ENCODE measurements at regions not wholly inside any gene's neighbourhood (a gene's known extent, or its start where the extent isn't known, plus 50 kb on each side); places are given as distances from the start of the nearest gene placed in this dataset.

DNA sequence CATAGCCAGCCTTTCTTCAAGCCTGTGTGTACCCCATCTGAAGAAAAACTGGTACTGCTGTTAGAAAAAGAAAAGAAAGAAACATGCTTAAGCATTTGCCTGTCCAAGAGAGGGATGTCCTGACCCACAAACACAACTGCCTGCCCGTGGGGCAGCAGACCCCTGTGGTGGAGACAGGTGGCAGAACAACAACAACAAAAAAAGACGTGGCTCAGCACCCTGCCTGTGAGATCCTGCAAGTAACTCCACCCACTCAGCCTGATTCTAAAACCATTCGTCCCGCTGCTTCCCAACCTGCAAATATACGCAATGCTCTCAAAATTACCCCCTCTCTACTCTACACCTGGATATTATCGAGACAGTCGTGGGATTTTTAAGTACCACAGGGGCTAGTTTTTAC lies 64.9 kb upstream of the ZDHHC17 start:
- no peak for DNase-seq (ENCODE audit: extremely low read depth in 1 of 11, low read depth in 9 of 11, low spot score in 4 of 11)

GRCh38 chr12:76701690-76702089 lies 62.2 kb upstream of the ZDHHC17 start:
- no peak for DNase-seq (ENCODE audit: extremely low read depth in 1 of 11, low read depth in 9 of 11, low spot score in 4 of 11)

- DNase-seq (ENCODE audit: extremely low read depth in 1 of 11, low read depth in 9 of 11, low spot score in 4 of 11): no peak
Measured at GRCh38 chr12:76702946-76703345, 61.0 kb upstream of the ZDHHC17 start.

DNA sequence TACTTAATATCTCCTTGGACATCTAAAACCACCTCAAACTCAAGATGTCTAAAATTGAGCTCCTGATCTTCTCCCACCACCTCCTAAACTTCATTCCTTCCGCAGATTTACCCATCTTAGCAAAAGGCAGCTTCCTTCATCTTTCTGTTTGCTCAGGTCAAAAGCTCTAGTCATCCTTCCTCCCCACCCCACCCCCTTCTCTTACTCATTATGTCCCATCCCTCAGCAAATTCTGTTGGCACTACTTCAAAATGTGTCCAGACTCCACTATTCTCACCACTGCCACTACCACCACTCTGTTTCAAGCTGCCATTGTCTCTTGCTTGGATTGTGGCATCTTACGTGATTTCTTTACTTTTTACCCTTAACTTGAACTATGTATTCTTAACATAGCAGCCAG lies 59.2 kb upstream of the ZDHHC17 start:
- no peak for DNase-seq (ENCODE audit: extremely low read depth in 1 of 11, low read depth in 9 of 11, low spot score in 4 of 11)

DNA sequence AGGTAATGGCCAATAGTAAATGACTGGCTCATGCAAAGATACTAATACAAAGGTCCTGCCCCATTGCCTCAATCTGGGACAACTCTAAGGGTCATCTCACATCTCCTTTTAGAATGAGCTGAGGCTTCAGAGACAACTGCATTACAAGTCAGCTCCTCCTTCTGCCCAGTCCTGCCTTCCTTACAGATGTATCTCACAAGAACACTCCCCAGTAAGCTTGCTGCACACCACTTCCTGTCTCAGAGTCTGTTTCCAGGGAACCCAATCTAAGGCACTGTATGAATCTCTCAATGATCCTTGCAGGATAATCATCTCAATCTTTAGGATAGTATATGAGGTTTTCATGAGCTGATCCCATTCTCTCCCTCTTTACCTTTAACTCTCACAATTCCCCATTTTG lies 57.8 kb upstream of the ZDHHC17 start:
- DNase-seq (ENCODE audit: extremely low read depth in 1 of 11, low read depth in 9 of 11, low spot score in 4 of 11): no peak

DNA sequence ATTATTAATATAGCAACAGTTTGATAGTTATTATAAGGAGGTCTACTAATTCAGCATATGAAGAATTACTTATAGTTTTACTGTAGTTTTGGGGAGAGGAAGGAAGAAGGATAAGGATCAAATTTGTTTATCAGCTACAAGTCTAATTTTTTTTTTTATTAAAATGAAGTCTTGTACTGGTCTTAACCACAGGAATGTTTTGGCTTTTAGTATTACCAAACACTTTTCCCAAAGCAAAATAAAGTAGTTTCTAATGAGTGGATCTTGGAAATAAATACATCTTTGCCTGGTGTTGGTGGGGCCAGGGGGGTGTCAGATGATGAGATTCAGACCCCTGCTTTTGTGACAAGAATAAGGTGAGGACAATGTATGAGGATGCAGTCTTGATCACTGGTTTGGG lies 57.2 kb upstream of the ZDHHC17 start:
- no peak for DNase-seq (ENCODE audit: extremely low read depth in 1 of 11, low read depth in 9 of 11, low spot score in 4 of 11)

DNA sequence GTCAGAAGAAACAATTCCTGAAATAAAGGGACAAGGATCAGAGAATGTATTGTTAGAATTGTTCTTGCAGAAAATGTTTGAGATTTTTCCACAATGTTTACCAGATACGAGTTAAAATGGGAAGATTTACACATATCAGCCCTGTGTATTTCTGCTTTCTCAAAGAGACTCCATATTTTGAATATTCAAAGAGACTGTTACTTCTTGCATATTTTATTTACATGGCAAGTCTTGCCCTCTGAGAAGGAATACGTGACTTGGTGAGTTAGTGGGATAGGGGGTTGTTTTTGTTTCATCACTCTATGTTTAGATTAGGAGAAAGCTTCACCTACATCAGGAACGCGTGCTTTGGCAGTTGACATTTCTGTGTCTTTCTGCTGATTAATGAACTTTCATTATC lies 56.1 kb upstream of the ZDHHC17 start:
- no peak for DNase-seq (ENCODE audit: extremely low read depth in 1 of 11, low read depth in 9 of 11, low spot score in 4 of 11)

DNA sequence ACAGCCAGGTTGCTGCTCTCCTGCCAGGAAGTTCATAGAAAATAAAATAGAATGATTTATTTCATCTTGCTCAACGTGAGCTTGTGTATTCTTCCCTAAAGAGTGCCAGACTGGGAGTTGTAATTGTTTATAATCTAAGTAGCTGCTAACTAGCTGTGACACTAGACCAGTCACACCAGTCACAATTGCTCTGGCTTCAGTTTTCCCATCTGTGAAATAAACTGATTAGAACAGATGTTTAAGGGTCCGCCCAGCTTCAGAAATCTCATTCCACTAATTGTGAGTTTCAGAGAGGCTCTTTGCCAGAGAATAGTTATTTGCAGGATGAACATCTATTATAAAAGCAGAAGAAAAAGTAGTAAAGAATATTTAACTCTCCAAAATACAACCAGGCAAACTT lies 55.6 kb upstream of the ZDHHC17 start:
- no peak for DNase-seq (ENCODE audit: extremely low read depth in 1 of 11, low read depth in 9 of 11, low spot score in 4 of 11)

DNA sequence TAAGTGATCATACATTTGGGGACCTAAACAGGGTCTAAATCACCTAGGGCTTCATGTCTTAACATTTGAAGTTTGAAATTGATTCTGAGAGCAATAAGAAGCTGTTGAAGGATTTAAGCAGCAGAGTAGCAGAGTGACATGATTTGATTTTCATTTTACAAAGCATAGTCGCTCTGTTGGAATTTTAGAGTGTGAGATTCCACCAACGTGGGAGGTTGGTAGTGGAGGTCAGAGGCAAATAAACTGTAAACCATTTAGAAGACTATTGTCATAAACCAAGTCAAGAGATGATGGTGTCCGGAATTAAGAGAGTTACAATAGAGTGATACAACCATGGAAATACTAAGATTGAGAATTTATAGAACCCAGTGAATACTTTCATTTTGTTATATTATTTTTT lies 52.7 kb upstream of the ZDHHC17 start:
- no peak for DNase-seq (ENCODE audit: extremely low read depth in 1 of 11, low read depth in 9 of 11, low spot score in 4 of 11)

DNA sequence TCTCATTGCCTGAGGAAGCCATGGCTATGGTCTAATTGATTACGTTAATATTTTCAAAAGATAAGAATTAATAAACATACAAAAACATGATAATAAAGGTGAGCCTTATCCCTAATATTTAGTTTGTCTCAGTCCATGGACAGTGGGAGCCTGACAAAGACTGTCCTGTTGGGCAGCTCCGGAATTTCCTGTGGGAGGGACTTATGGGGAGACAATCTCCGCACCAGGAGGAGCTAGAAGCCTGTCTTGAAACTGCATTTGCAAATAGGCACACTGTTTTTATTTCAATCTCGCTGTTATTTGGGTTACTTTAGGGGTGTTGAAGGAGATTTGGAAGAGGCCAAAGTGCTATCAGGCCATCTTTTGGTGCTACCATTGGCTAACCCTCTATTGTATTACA lies 50.8 kb upstream of the ZDHHC17 start:
- no peak for DNase-seq (ENCODE audit: extremely low read depth in 1 of 11, low read depth in 9 of 11, low spot score in 4 of 11)

DNA sequence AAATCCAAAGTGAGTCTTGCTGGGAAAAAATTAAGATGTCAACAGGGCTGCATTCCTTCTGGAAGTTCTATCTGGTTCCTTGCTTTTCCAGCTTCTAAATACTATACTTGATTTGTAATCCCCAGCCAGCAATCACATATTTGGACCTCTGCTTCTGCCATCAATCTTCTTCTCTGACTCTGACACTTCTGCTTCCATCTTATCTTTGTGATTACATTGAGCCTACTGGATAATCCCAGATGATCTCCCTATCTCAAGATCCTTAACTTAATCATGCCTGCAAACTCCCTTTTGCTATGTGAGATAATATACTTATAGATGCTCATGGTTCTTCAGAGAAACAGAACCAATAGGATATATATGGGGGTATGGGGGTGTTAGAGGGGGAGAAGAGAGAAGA lies 49.9 kb upstream of the ZDHHC17 start:
- DNase-seq (ENCODE audit: extremely low read depth in 1 of 11, low read depth in 9 of 11, low spot score in 4 of 11): no peak

Data from renal cortex interstitium (tissue), 11 donors.